GM12878 (cell line): ENCODE measurements at regions not wholly inside any gene's neighbourhood (a gene's known extent, or its start where the extent isn't known, plus 50 kb on each side); places are given as distances from the start of the nearest gene placed in this dataset.

Experiments
- BCLAF1 ChIP-seq: fragments of 450-650 bp; IDR thresholded peaks from 2 replicates; pipeline ENCODE4 v1.6.1; 2017; ENCODE audit warnings: antibody characterized with exemption, mild to moderate bottlenecking, moderate library complexity
- BMI1 ChIP-seq: fragments of 450-650 bp; IDR thresholded peaks from 2 replicates; pipeline ENCODE4 v1.6.1; 2016; ENCODE audit warnings: mild to moderate bottlenecking, moderate library complexity, borderline replicate concordance
- CHD1 ChIP-seq: IDR thresholded peaks from 2 replicates; pipeline ENCODE4 v1.6.1; 2012; ENCODE audit warnings: low read depth, low read length, improper control_type of control experiment
- CHD4 ChIP-seq: fragments of 200-600 bp; sonication (generic); IDR thresholded peaks from 2 replicates; pipeline ENCODE4 v1.6.1; 2016; ENCODE audit warnings: mild to moderate bottlenecking
- JUNB ChIP-seq: IDR thresholded peaks from 2 replicates; pipeline ENCODE4 v1.6.1; 2016; ENCODE audit warnings: antibody characterized with exemption, mild to moderate bottlenecking
- KAT2A ChIP-seq: conservative IDR thresholded peaks from 2 replicates; pipeline ENCODE4 v1.6.1; 2011; ENCODE audit warnings: low read depth, low read length; ENCODE audit not compliant: control insufficient read depth
- LARP7 ChIP-seq: fragments of 450-650 bp; IDR thresholded peaks from 2 replicates; pipeline ENCODE4 v1.6.1; 2017; ENCODE audit warnings: mild to moderate bottlenecking
- MYB ChIP-seq: fragments of 150-350 bp; IDR thresholded peaks from 2 replicates; pipeline ENCODE4 v1.6.1; 2014; ENCODE audit warnings: mild to moderate bottlenecking, low read depth, low read length, borderline replicate concordance
- NR2C2 ChIP-seq: IDR thresholded peaks from 2 replicates; pipeline ENCODE4 v1.6.1; 2011; ENCODE audit warnings: borderline replicate concordance, low read depth; ENCODE audit not compliant: control insufficient read depth, insufficient read length
- PKNOX1 ChIP-seq: fragments of 450-650 bp; IDR thresholded peaks from 2 replicates; pipeline ENCODE4 v1.6.1; 2016; ENCODE audit warnings: mild to moderate bottlenecking
- RAD51 ChIP-seq: fragments of 450-650 bp; IDR thresholded peaks from 2 replicates; pipeline ENCODE4 v1.6.1; 2016; ENCODE audit warnings: moderate library complexity, mild to moderate bottlenecking, inconsistent platforms
- TCF7 ChIP-seq: IDR thresholded peaks from 2 replicates; pipeline ENCODE4 v1.6.1; 2014; ENCODE audit warnings: antibody characterized with exemption, borderline replicate concordance
- TF ChIP-seq, protein P1 (sequence below): IDR thresholded peaks from 2 replicates; pipeline ENCODE4 v1.6.1; 2012; ENCODE audit warnings: low read depth, low read length, improper control_type of control experiment
- TF ChIP-seq, protein P2 (sequence below): IDR thresholded peaks from 2 replicates; pipeline ENCODE4 v1.6.1; 2012; ENCODE audit warnings: low read length, inconsistent platforms

DNA sequence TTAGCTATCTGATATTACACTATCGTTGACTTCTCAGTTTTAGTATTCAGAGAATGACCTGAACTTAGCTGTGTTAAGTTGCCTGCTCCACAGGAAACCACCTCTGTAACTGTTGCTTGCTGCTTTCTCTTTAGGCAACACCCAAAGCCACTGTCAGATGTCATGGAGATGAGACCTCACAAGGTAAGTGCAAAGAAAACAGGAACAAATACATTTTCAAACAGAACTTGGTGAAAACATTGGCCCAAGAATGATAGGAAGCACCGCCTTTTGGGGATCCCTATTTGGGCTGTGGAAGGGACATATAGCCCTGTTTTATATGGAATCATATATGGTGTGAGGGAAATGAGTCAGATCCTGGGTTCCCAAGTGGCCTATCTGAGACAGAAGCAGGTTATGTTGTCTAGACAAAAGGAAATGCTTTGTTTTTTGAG is 143.4 kb downstream of the UBE2E3 start (continued):
- TF ChIP-seq KAT2A (no peak), NR2C2 (no peak), TCF7 (peak; percentile 7; the same call in 1 of the 2 replicates), BCLAF1 (no peak), CHD1 (no peak), BMI1 (no peak), CHD4 (no peak), JUNB (peak; percentile 66), PKNOX1 (peak; percentile 52; the same call in 1 of the 2 replicates), MYB (no peak), LARP7 (no peak), RAD51 (no peak)
- TF ChIP-seq, protein P1, sequence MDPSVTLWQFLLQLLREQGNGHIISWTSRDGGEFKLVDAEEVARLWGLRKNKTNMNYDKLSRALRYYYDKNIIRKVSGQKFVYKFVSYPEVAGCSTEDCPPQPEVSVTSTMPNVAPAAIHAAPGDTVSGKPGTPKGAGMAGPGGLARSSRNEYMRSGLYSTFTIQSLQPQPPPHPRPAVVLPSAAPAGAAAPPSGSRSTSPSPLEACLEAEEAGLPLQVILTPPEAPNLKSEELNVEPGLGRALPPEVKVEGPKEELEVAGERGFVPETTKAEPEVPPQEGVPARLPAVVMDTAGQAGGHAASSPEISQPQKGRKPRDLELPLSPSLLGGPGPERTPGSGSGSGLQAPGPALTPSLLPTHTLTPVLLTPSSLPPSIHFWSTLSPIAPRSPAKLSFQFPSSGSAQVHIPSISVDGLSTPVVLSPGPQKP, result no peak
- TF ChIP-seq, protein P2, sequence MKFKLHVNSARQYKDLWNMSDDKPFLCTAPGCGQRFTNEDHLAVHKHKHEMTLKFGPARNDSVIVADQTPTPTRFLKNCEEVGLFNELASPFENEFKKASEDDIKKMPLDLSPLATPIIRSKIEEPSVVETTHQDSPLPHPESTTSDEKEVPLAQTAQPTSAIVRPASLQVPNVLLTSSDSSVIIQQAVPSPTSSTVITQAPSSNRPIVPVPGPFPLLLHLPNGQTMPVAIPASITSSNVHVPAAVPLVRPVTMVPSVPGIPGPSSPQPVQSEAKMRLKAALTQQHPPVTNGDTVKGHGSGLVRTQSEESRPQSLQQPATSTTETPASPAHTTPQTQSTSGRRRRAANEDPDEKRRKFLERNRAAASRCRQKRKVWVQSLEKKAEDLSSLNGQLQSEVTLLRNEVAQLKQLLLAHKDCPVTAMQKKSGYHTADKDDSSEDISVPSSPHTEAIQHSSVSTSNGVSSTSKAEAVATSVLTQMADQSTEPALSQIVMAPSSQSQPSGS, result peak; percentile 69
- TF ChIP-seq, all 136 proteins: peak for 39
